CD4-positive, alpha-beta T cell treated with Interleukin-12 subunit alpha and Interleukin-12 subunit beta, for 1 hour (primary cell): ENCODE measurements at regions not wholly inside any gene's neighbourhood (a gene's known extent, or its start where the extent isn't known, plus 50 kb on each side); places are given as distances from the start of the nearest gene placed in this dataset.

Experiments used
- DNase-seq: peaks from one replicate; pipeline ENCODE4 v3.0.0-alpha.2; 2020

- no peak for DNase-seq
Observed at GRCh38 chr7:155360495-155361345, 63.0 kb downstream of the INSIG1 start.

GRCh38 chr7:155361346-155361680 lies 63.6 kb downstream of the INSIG1 start:
- no peak for DNase-seq

- DNase-seq = no peak
Observed at GRCh38 chr7:155361947-155362346, 64.3 kb downstream of the INSIG1 start.

- no peak for DNase-seq
Observed at GRCh38 chr7:155362380-155363145, 64.9 kb downstream of the INSIG1 start.

GRCh38 chr7:155363146-155363539 lies 65.5 kb downstream of the INSIG1 start:
- no peak for DNase-seq

- DNase-seq = no peak
Observed at GRCh38 chr7:155363852-155364600, 66.3 kb downstream of the INSIG1 start.

- no peak for DNase-seq
Observed at GRCh38 chr7:155365146-155365874, 67.6 kb downstream of the INSIG1 start.

GRCh38 chr7:155368894-155369600 lies 71.4 kb downstream of the INSIG1 start:
- no peak for DNase-seq

GRCh38 chr7:155369766-155370165 lies 72.1 kb downstream of the INSIG1 start:
- DNase-seq = no peak

- DNase-seq = no peak
Observed at GRCh38 chr7:155371331-155371883, 73.7 kb downstream of the INSIG1 start.

GRCh38 chr7:155371884-155372781 lies 74.5 kb downstream of the INSIG1 start:
- no peak for DNase-seq

- no peak for DNase-seq
Observed at GRCh38 chr7:155372782-155373358, 75.2 kb downstream of the INSIG1 start.

- no peak for DNase-seq
Observed at GRCh38 chr7:155373359-155374273, 75.9 kb downstream of the INSIG1 start.

- DNase-seq = no peak
Observed at GRCh38 chr7:155374276-155375252, 76.9 kb downstream of the INSIG1 start.

GRCh38 chr7:155375337-155376277 lies 77.9 kb downstream of the INSIG1 start:
- no peak for DNase-seq

GRCh38 chr7:155377071-155377837 lies 79.6 kb downstream of the INSIG1 start:
- no peak for DNase-seq
